ENCODE measurements at regions not wholly inside any gene's neighbourhood (a gene's known extent, or its start where the extent isn't known, plus 50 kb on each side); places are given as distances from the start of the nearest gene placed in this dataset.

- TF ChIP-seq CTCF (IDR thresholded peaks at IDR 0.05) (no peak), EZH2 (IDR thresholded peaks at IDR 0.05; ENCODE audit: borderline replicate concordance, insufficient read depth, low read depth, low read length, poor library complexity, severe bottlenecking) (no peak)
Measured at GRCh38 chr4:148946271-148946670, 504.1 kb upstream of the NR3C2 start.

All from B cell (primary cell).